A673 (cell line): ENCODE measurements at regions not wholly inside any gene's neighbourhood (a gene's known extent, or its start where the extent isn't known, plus 50 kb on each side); places are given as distances from the start of the nearest gene placed in this dataset.

Source experiments
- BruUV-seq: library from RNA; stranded (reverse); fragments of 400-500 nt; replicated peaks from 2 replicates; lab custom pipeline; 2021; lab: Mats Ljungman, UMichigan
- CTCF ChIA-PET: fragments of 300-600 bp; sonication (Branson Sonifier 250); formaldehyde crosslinking; loops from one replicate; lab custom pipeline; 2022; ENCODE audit warnings: antibody characterized with exemption; lab: Charles Lee
- POLR2A ChIA-PET: fragments of 300-600 bp; sonication (Branson Sonifier 250); formaldehyde crosslinking; loops from one replicate; lab custom pipeline; 2022; ENCODE audit warnings: antibody characterized with exemption; ENCODE audit not compliant: low non-redundant PET; lab: Charles Lee
- DNase-seq: peaks from one replicate; pipeline ENCODE4 v3.0.0-alpha.2; 2015; ENCODE audit warnings: low spot score
- H3K27ac ChIP-seq: fragments of 200-600 bp; sonication (generic); 2 replicates; pipeline ENCODE4 v1.5.1; 2016; ENCODE audit warnings: mixed run types, low read depth, mild to moderate bottlenecking, mixed read lengths, antibody characterized with exemption, low read length; ENCODE audit not compliant: poor library complexity, severe bottlenecking
- H3K27me3 ChIP-seq: fragments of 200-600 bp; sonication (generic); replicated peaks from 2 replicates; pipeline ENCODE4 v1.6.1; 2017; ENCODE audit warnings: mixed run types, low read depth, mild to moderate bottlenecking, mixed read lengths, antibody characterized with exemption, low read length; ENCODE audit not compliant: insufficient read depth, poor library complexity
- H3K36me3 ChIP-seq: fragments of 200-600 bp; sonication (generic); 2 replicates; pipeline ENCODE4 v1.6.1; 2016; ENCODE audit warnings: mixed run types, mild to moderate bottlenecking, mixed read lengths, antibody characterized with exemption, low read length; ENCODE audit not compliant: insufficient read depth, poor library complexity, severe bottlenecking
- H3K4me1 ChIP-seq: fragments of 200-600 bp; sonication (generic); 2 replicates; pipeline ENCODE4 v1.6.1; 2017; ENCODE audit warnings: mixed run types, mild to moderate bottlenecking, mixed read lengths, antibody characterized with exemption, low read length; ENCODE audit not compliant: insufficient read depth, poor library complexity, severe bottlenecking
- H3K4me3 ChIP-seq: fragments of 200-600 bp; sonication (generic); 2 replicates; pipeline ENCODE4 v1.5.1; 2016; ENCODE audit warnings: low read depth, mixed run types, mild to moderate bottlenecking, mixed read lengths, low read length; ENCODE audit not compliant: poor library complexity, severe bottlenecking
- H3K9me3 ChIP-seq: fragments of 200-600 bp; sonication (generic); 2 replicates; pipeline ENCODE4 v1.6.1; 2016; ENCODE audit warnings: mixed run types, low read depth, mild to moderate bottlenecking, mixed read lengths, antibody characterized with exemption, low read length; ENCODE audit not compliant: poor library complexity, severe bottlenecking
- EZH2 ChIP-seq: fragments of 200-600 bp; sonication (generic); IDR thresholded peaks from 2 replicates; pipeline ENCODE4 v1.6.1; 2017; ENCODE audit warnings: borderline replicate concordance, low read depth, mild to moderate bottlenecking, mixed read lengths, antibody characterized with exemption, low read length; ENCODE audit not compliant: poor library complexity, severe bottlenecking
- intact Hi-C: fragments of 100-400 bp; cut with micrococcal nuclease; formaldehyde crosslinking; loops from one replicate; pipeline ENCODE4 v1.10.0; 2022; ENCODE audit not compliant: unreplicated experiment
- TF ChIP-seq, protein P1 (sequence below): fragments of 300-800, 200-600 bp; sonication (generic); conservative IDR thresholded peaks from 2 replicates; pipeline ENCODE4 v1.5.1; 2017; ENCODE audit warnings: low read depth, mild to moderate bottlenecking, antibody characterized with exemption, low read length, moderate library complexity, mixed read lengths

DNA sequence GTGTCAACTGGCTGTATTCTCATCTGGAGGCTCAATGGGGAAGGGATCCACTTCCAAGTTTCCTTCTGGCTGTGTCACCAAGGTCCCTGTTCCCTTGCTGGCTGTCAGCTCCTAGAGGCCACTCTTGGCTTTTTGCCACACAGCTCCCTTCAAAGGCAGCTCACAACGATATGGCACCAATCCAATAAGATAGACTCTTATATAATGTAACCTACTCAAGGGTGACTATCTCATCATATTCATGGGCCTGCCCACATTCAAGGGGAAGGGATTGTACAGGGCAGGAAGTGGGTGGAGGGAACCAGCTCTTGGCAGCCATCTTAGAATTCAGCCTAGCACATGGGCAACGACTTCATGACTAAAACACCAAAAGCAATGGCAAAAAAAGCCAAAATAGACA lies 98.7 kb upstream of the PLXNC1 start:
- POLR2A ChIA-PET: no interaction called here
- CTCF ChIA-PET: interaction anchor here (0.7 kb wide), 1 partner anchor 25 kb away, joined by 9 read pairs; no protein-coding TSS in a partner anchor
- no peaks in the 10 kb centered on the region for H3K36me3 ChIP-seq
- no peak overlapping the region for H3K4me3 ChIP-seq
- intact Hi-C loops: no loop called here
- no TSS peak for BruUV-seq
- H3K27me3 ChIP-seq: no peaks in the 10 kb centered on the region
- DNase-seq: peak; percentile 20
- H3K27ac ChIP-seq: no peak overlapping the region
- H3K9me3 ChIP-seq: no peaks in the 10 kb centered on the region
- H3K4me1 ChIP-seq: no peaks in the 10 kb centered on the region
- TF ChIP-seq EZH2: no peak
- TF ChIP-seq, protein P1, sequence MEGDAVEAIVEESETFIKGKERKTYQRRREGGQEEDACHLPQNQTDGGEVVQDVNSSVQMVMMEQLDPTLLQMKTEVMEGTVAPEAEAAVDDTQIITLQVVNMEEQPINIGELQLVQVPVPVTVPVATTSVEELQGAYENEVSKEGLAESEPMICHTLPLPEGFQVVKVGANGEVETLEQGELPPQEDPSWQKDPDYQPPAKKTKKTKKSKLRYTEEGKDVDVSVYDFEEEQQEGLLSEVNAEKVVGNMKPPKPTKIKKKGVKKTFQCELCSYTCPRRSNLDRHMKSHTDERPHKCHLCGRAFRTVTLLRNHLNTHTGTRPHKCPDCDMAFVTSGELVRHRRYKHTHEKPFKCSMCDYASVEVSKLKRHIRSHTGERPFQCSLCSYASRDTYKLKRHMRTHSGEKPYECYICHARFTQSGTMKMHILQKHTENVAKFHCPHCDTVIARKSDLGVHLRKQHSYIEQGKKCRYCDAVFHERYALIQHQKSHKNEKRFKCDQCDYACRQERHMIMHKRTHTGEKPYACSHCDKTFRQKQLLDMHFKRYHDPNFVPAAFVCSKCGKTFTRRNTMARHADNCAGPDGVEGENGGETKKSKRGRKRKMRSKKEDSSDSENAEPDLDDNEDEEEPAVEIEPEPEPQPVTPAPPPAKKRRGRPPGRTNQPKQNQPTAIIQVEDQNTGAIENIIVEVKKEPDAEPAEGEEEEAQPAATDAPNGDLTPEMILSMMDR: no peak

DNA sequence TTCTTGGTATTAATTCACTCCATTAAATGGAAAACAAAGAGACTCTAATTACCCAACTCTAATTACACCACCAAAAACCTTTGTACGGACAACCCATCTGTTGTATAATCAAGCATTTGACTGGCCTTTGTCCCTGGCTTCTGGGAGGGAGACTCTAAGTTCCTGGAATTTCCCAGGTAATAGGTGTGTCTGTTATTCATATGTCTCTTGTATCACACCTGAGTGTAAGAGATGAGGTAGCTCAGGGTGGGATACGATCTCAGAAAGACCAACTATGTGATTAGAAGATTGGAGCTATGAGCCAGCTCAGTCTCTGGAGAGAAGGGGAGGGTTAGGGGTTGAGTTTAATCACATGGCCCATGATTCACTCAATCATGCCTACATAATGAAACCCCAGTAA lies 94.7 kb upstream of the PLXNC1 start:
- DNase-seq: no peak
- Histone ChIP-seq H3K4me3 (no peak overlapping the region), H3K4me1 (no peaks in the 10 kb centered on the region), H3K27ac (no peak overlapping the region), H3K27me3 (no peaks in the 10 kb centered on the region), H3K9me3 (no peaks in the 10 kb centered on the region), H3K36me3 (no peaks in the 10 kb centered on the region)
- ChIA-PET CTCF (no interaction called here), POLR2A (no interaction called here)
- no TSS peak for BruUV-seq
- TF ChIP-seq EZH2: no peak
- TF ChIP-seq, protein P1: no peak
- intact Hi-C loops: no loop called here

DNA sequence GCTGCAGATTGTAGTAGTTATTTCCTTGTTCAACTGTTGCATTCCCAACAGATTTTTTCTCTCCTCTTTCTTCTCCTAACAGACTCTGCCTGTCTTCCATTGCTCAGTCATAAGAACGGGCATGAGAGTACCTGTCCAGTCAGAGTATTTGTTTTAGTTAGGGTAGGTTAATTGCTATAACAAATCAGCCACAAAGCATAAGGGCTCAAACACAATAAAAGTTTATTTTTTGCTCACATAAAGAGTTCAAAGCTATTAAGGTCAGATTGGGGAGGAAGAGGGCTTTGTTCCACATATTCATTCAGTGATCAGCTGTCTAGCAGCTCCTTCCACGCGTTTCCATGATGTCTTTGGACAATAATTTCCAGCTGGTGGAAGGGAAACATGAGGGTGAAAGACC lies 92.8 kb upstream of the PLXNC1 start:
- no TSS peak for BruUV-seq
- Histone ChIP-seq H3K27ac (no peak overlapping the region), H3K36me3 (no peaks in the 10 kb centered on the region), H3K4me1 (no peaks in the 10 kb centered on the region), H3K4me3 (no peak overlapping the region), H3K27me3 (no peaks in the 10 kb centered on the region), H3K9me3 (no peaks in the 10 kb centered on the region)
- ChIA-PET POLR2A (no interaction called here), CTCF (no interaction called here)
- no peak for DNase-seq
- TF ChIP-seq, protein P1: no peak
- TF ChIP-seq EZH2: no peak
- intact Hi-C loops: no loop called here
